GM12873 (cell line): ENCODE measurements at regions not wholly inside any gene's neighbourhood (a gene's known extent, or its start where the extent isn't known, plus 50 kb on each side); places are given as distances from the start of the nearest gene placed in this dataset.

ENCODE experiments used
- CTCF ChIP-seq: IDR thresholded peaks from 2 replicates; pipeline ENCODE4 v1.5.1; 2012; ENCODE audit warnings: low read depth, mild to moderate bottlenecking, moderate library complexity, low read length, control low read depth; ENCODE audit not compliant: insufficient read depth; ENCODE audit errors: missing control alignments

GRCh38 chr11:116471608-116472256 is 301.1 kb downstream of the BUD13 start:
- no peak for TF ChIP-seq CTCF

DNA sequence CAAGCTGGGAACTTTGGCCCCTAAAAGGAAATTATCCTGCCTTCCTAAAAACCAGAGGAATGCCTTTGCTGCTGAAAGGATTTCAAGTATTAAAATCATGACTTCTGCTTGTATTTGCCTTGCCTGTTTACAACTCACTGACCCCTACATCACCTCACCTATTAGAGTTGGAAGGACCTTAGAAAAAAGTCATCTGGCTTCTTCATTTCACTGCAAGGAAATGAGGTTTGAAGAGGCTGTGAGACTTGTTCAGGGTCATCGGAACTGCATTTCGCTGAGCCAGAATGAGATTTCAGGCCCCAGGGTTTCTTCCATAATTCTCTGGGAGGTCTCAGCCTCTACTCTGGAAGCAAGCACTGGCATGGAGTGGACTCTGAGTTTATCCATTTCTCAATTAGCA is 304.1 kb downstream of the BUD13 start:
- no peak for TF ChIP-seq CTCF

DNA sequence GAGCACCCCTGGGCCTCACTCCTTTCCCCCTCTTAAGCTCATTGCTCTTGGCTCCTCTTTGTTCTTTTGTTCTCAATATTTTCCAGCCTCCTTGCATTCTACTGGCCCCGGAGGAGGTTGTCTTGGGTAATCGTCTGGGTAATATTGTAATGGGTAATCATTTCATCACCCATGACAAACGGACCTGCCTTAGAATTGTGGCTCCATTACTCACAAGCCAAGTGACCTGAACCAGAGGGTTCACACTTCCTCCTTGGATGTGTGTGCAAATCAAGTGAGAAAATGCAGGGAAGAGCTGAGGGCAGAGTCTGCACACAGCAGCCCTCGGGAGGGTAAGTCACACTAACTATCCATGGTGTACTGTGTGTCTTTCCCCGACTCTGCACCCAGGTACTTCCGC is 305.0 kb downstream of the BUD13 start:
- no peak for TF ChIP-seq CTCF

- no peak for TF ChIP-seq CTCF
Observed at GRCh38 chr11:116466801-116467200, 306.0 kb downstream of the BUD13 start.

DNA sequence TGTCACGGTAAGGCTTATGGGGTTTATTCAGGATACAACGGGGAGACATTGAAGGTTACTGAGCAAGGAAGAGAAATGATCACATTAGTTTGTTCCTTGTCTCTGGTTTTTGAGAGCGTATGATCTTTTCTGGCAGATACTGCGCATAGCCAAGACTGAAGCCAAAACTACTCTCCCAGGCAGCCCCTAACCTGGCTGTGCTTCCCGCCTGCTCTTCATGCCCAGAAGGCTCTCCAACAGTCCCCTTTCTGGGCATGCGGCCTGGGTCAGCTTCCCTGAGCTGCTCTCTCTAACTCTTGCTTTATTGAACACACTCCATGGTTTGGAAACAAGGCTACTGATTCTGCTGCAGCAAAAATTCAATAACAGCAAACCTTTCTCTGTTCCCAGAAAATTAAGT is 306.6 kb downstream of the BUD13 start:
- TF ChIP-seq CTCF: no peak

DNA sequence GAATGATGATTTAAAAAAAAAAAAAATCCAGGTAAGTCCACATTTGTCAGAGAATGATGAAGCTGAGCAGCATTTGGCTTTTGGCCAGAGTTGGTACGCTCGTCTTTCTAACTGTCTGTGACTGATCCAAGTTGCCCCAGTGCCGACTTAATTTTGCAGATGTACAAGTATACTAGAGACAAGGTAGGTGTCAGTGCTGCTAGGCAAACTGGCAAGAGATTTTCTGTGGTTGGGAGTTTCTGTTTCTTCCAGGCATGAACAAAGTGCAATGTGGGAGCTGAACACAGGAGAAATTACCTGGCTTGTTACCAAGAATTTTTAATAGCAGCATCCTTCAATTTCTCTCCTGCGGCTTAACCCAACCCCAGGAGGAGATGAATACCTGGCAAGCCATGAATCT is 307.7 kb downstream of the BUD13 start:
- TF ChIP-seq CTCF: no peak

DNA sequence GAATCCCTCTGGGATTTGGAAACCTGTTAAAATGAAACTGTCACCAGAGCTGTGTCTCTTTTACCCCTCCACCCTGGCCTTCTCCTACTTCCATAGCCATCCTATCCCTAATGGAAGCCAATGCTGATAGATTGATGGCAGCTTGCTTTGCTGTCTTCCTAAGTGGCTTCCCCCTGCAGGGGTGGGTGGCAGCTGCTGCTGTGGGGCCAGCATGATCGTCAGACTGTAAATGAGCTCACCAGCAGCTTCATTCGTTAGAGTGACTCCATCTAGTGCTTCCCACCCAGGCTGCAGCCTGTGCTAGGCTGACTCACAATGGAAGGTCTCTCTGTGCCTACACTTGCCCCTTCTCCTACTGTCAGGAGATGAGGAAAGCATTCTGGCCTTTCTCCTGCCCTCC is 311.0 kb downstream of the BUD13 start:
- TF ChIP-seq CTCF: no peak
